Gastrocnemius medialis (tissue), 4 donors: ENCODE measurements at regions not wholly inside any gene's neighbourhood (a gene's known extent, or its start where the extent isn't known, plus 50 kb on each side); places are given as distances from the start of the nearest gene placed in this dataset.

ENCODE experiments used
- ATAC-seq, 2 donors: fragments of 150-250 bp; one replicate each; pipeline ENCODE4 v1.9.1; 2016
- DNase-seq, 2 donors: peaks; one replicate each; pipeline ENCODE4 v3.0.0-alpha.2; 2019
- H3K27ac ChIP-seq, 4 donors: fragments of 200-600 bp; sonication (generic); 1 replicate in 1 of 4; 2 replicates in 3 of 4; pipeline ENCODE4 v1.5.1; 2016 to 2018; ENCODE audit warnings: mild to moderate bottlenecking in 2 of 4, moderate library complexity in 1 of 4
- H3K27me3 ChIP-seq, 3 donors: fragments of 200-600 bp; sonication (generic) in 2 of 3; 1 replicate in 1 of 3; 2 replicates in 2 of 3; pipeline versions ENCODE4 v1.5.1 to v1.6.0; 2016 to 2019; ENCODE audit warnings: mild to moderate bottlenecking in 1 of 3, moderate library complexity in 1 of 3
- H3K36me3 ChIP-seq, 2 donors: fragments of 200-600 bp; sonication (generic) in 1 of 2; one replicate each; pipeline ENCODE4 v1.5.1; 2017 to 2018
- H3K4me1 ChIP-seq, 2 donors: fragments of 200-600 bp; sonication (generic) in 1 of 2; one replicate each; pipeline ENCODE4 v1.5.1; 2016 to 2017; ENCODE audit warnings: mild to moderate bottlenecking in 2 of 2
- H3K4me3 ChIP-seq, 4 donors: fragments of 200-600 bp; sonication (generic) in 3 of 4; 1 replicate in 1 of 4; 2 replicates in 3 of 4; pipeline ENCODE4 v1.5.1; 2016 to 2019; ENCODE audit warnings: mild to moderate bottlenecking in 2 of 4
- H3K9me3 ChIP-seq, 3 donors: fragments of 200-600 bp; sonication (generic) in 2 of 3; 1 replicate in 1 of 3; 2 replicates in 2 of 3; pipeline ENCODE4 v1.5.1; 2016 to 2019
- POLR2A ChIP-seq, 2 donors: fragments of 450-650 bp; IDR thresholded peaks; one replicate each; pipeline ENCODE4 v1.6.1; 2017; ENCODE audit warnings: antibody characterized with exemption in 2 of 2, mild to moderate bottlenecking in 2 of 2, moderate library complexity in 2 of 2
- in situ Hi-C, 4 donors: fragments of 200-750 bp; cut with MboI; loops; one replicate each; pipeline versions ENCODE4 v1.15.0 to v1.8.0; 2017; ENCODE audit warnings: low sequenced_read_pairs in 4 of 4
- intact Hi-C: fragments of 100-400 bp; cut with DNase I; formaldehyde crosslinking; loops from one replicate; pipeline ENCODE4 v1.15.1; 2023; ENCODE audit warnings: low total_unique reads
- TF ChIP-seq, protein P1 (sequence below), 5 experiments: fragments of 450-650 bp in 3 of 5; fragments of 200-600 bp in 2 of 5; sonication (generic) in 2 of 5; IDR thresholded peaks in 4 of 5; conservative IDR thresholded peaks in 1 of 5; 1 replicate in 4 of 5; 2 replicates in 1 of 5; pipeline ENCODE4 v1.5.1; 2016 to 2019; ENCODE audit warnings: antibody characterized with exemption in 5 of 5, mild to moderate bottlenecking in 3 of 5, moderate library complexity in 3 of 5

GRCh38 chr6:126267626-126268025, 72.3 kb upstream of the CENPW start:
- Histone ChIP-seq H3K36me3 (no peaks in the 10 kb centered on the region), H3K9me3 (no peaks in the 10 kb centered on the region), H3K27me3 (no peaks in the 10 kb centered on the region), H3K4me1 (no peaks in the 10 kb centered on the region), H3K4me3 (no peak overlapping the region), H3K27ac (no peak overlapping the region)
- no peak for TF ChIP-seq POLR2A (IDR thresholded peaks at IDR 0.05)
- TF ChIP-seq, protein P1, sequence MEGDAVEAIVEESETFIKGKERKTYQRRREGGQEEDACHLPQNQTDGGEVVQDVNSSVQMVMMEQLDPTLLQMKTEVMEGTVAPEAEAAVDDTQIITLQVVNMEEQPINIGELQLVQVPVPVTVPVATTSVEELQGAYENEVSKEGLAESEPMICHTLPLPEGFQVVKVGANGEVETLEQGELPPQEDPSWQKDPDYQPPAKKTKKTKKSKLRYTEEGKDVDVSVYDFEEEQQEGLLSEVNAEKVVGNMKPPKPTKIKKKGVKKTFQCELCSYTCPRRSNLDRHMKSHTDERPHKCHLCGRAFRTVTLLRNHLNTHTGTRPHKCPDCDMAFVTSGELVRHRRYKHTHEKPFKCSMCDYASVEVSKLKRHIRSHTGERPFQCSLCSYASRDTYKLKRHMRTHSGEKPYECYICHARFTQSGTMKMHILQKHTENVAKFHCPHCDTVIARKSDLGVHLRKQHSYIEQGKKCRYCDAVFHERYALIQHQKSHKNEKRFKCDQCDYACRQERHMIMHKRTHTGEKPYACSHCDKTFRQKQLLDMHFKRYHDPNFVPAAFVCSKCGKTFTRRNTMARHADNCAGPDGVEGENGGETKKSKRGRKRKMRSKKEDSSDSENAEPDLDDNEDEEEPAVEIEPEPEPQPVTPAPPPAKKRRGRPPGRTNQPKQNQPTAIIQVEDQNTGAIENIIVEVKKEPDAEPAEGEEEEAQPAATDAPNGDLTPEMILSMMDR (IDR thresholded peaks at IDR 0.05 in 4 of 5, conservative IDR thresholded peaks at IDR 0.05 in 1 of 5), result no peak
- no peak for DNase-seq
- intact Hi-C loops (no loop called here), in situ Hi-C loops (no loop called here)
- no peak for ATAC-seq

GRCh38 chr6:126268092-126268491, 71.8 kb upstream of the CENPW start:
- Histone ChIP-seq H3K36me3 (no peaks in the 10 kb centered on the region), H3K4me3 (no peak overlapping the region), H3K4me1 (no peaks in the 10 kb centered on the region), H3K27ac (no peak overlapping the region), H3K9me3 (no peaks in the 10 kb centered on the region), H3K27me3 (no peaks in the 10 kb centered on the region)
- in situ Hi-C loops (no loop called here), intact Hi-C loops (no loop called here)
- TF ChIP-seq POLR2A (IDR thresholded peaks at IDR 0.05), result no peak
- TF ChIP-seq, protein P1 (IDR thresholded peaks at IDR 0.05 in 4 of 5, conservative IDR thresholded peaks at IDR 0.05 in 1 of 5), result no peak
- ATAC-seq (no peak), DNase-seq (no peak)

DNA sequence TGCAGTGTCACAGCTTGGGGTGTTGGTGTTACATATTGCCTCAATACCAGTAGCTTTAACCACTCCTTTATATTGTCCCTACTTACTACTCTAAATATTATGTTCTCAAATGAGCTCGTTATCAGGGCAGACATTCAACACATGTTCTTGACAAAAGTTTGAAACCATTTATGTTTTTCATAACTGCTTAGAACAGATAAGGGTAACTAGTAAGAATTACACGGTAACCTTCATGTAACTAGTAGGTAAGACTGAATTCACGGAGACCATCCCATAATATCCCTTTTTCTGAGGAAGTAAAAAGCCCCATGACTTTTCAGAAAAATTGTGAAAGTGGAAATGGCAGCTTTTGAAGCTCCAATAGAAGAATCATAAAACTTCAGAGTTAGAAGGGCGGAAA, 59.6 kb upstream of the CENPW start:
- in situ Hi-C loops, result no loop called here
- H3K27me3 ChIP-seq, result no peaks in the 10 kb centered on the region

DNA sequence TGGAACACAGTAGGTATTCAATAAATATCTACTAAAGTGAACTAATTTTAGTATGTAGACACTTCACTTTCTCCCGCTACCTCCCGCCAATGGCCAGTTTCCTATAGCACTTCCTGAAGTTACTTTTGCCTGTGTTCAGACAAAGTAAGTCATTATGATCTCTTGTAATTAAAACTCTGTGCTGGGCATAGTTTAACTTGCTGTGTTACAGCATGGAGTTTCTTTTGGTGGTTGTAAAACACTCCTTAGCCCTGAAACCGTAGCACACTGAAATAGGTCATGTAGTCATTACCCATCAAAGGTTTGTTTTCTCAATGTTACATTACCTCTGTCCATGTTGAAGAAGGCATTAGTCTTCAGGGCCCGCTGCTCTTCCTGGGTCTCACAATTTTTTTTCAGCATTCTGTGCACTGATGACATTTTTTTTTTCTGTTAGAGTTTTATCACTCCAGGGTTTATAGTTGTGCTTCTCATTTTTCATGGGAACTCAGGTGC, 54.0 kb upstream of the CENPW start:
- Histone ChIP-seq H3K27me3 (no peaks in the 10 kb centered on the region), H3K36me3 (no peaks in the 10 kb centered on the region), H3K4me1 (no peaks in the 10 kb centered on the region), H3K9me3 (no peaks in the 10 kb centered on the region), H3K27ac (no peak overlapping the region), H3K4me3 (no peak overlapping the region)
- ATAC-seq (no peak), DNase-seq (no peak)
- intact Hi-C loops (no loop called here), in situ Hi-C loops (no loop called here)
- TF ChIP-seq, protein P1 (IDR thresholded peaks at IDR 0.05 in 4 of 5, conservative IDR thresholded peaks at IDR 0.05 in 1 of 5), result no peak
- no peak for TF ChIP-seq POLR2A (IDR thresholded peaks at IDR 0.05)

More for the DNA sequence above, 59.6 kb upstream of the CENPW start:
- H3K9me3 ChIP-seq, result no peaks in the 10 kb centered on the region
- no peaks in the 10 kb centered on the region for H3K4me1 ChIP-seq
- intact Hi-C loops, result no loop called here
- H3K36me3 ChIP-seq, result no peaks in the 10 kb centered on the region
- DNase-seq (no peak), ATAC-seq (no peak)
- TF ChIP-seq POLR2A (IDR thresholded peaks at IDR 0.05), result no peak
- TF ChIP-seq, protein P1 (IDR thresholded peaks at IDR 0.05 in 4 of 5, conservative IDR thresholded peaks at IDR 0.05 in 1 of 5), result no peak
- no peak overlapping the region for H3K4me3 ChIP-seq
- H3K27ac ChIP-seq, result no peak overlapping the region
